ENCODE measurements at regions not wholly inside any gene's neighbourhood (a gene's known extent, or its start where the extent isn't known, plus 50 kb on each side); places are given as distances from the start of the nearest gene placed in this dataset.

GRCh38 chr13:39959497-39960144 lies 304.2 kb downstream of the COG6 start:
- H3K79me2 ChIP-seq (ENCODE audit: insufficient read depth, low read length): no peaks in the 10 kb centered on the region
- peaks cover 26% of the 10 kb centered on the region for H3K4me1 ChIP-seq (ENCODE audit: insufficient read depth, low read length, severe bottlenecking)
- no peak overlapping the region for H3K4me3 ChIP-seq (ENCODE audit: low read depth, low read length, poor library complexity, severe bottlenecking)
- H3K9me3 ChIP-seq (ENCODE audit: low read length): no peaks in the 10 kb centered on the region
- H3K27ac ChIP-seq (ENCODE audit: low read depth, low read length, poor library complexity, severe bottlenecking): no peak overlapping the region
- no peaks in the 10 kb centered on the region for H3K27me3 ChIP-seq (ENCODE audit: insufficient read depth, low read length)
- no peak for TF ChIP-seq EZH2 (IDR thresholded peaks at IDR 0.05; ENCODE audit: borderline replicate concordance, low read length)
- TF ChIP-seq CTCF (IDR thresholded peaks at IDR 0.05; ENCODE audit: low read length): no peak
- H3F3A ChIP-seq (ENCODE audit: insufficient read depth, low read length): no peaks in the 10 kb centered on the region
- no peak overlapping the region for H3K4me2 ChIP-seq (ENCODE audit: low read length)
- no peak overlapping the region for H3K9ac ChIP-seq (ENCODE audit: low read length)
- H3K36me3 ChIP-seq (ENCODE audit: insufficient read depth, low read length): no peaks in the 10 kb centered on the region
- H2AFZ ChIP-seq (ENCODE audit: low read length): no peak overlapping the region
- H3K9me2 ChIP-seq (ENCODE audit: low read depth, low read length): no peaks in the 10 kb centered on the region
- H4K20me1 ChIP-seq (ENCODE audit: insufficient read depth, low read length): no peaks in the 10 kb centered on the region

DNA sequence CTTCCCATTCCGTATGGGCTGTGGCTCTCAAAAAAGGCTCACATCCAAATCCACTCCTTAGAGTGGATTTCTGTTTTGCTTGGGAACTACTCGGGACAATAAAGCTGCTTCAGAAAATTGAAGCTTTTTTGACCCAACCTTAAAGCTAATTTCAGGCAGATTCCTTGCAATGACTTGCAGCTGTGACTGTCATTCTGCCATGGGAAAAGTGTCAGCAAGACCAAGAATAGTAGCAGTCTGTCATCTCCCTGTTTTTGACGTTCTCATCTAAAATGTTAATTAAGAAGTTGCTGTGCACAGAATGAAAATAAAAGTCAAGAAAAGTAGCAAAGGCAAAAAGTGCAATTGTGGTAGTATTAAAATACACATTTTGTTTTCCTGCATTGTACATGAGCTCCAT lies 304.7 kb downstream of the COG6 start:
- H3K4me2 ChIP-seq (ENCODE audit: low read length): no peak overlapping the region
- no peaks in the 10 kb centered on the region for H3F3A ChIP-seq (ENCODE audit: insufficient read depth, low read length)
- no peak overlapping the region for H2AFZ ChIP-seq (ENCODE audit: low read length)
- H3K36me3 ChIP-seq (ENCODE audit: insufficient read depth, low read length): no peaks in the 10 kb centered on the region
- H3K4me1 ChIP-seq (ENCODE audit: insufficient read depth, low read length, severe bottlenecking): peaks cover 26% of the 10 kb centered on the region
- H3K79me2 ChIP-seq (ENCODE audit: insufficient read depth, low read length): no peaks in the 10 kb centered on the region
- no peaks in the 10 kb centered on the region for H3K9me3 ChIP-seq (ENCODE audit: low read length)
- no peak overlapping the region for H3K9ac ChIP-seq (ENCODE audit: low read length)
- H3K4me3 ChIP-seq (ENCODE audit: low read depth, low read length, poor library complexity, severe bottlenecking): no peak overlapping the region
- no peaks in the 10 kb centered on the region for H3K9me2 ChIP-seq (ENCODE audit: low read depth, low read length)
- no peaks in the 10 kb centered on the region for H4K20me1 ChIP-seq (ENCODE audit: insufficient read depth, low read length)
- H3K27me3 ChIP-seq (ENCODE audit: insufficient read depth, low read length): no peaks in the 10 kb centered on the region
- H3K27ac ChIP-seq (ENCODE audit: low read depth, low read length, poor library complexity, severe bottlenecking): no peak overlapping the region
- no peak for TF ChIP-seq CTCF (IDR thresholded peaks at IDR 0.05; ENCODE audit: low read length)
- no peak for TF ChIP-seq EZH2 (IDR thresholded peaks at IDR 0.05; ENCODE audit: borderline replicate concordance, low read length)

- Histone ChIP-seq H3K79me2 (ENCODE audit: insufficient read depth, low read length) (no peaks in the 10 kb centered on the region), H3K4me2 (ENCODE audit: low read length) (no peak overlapping the region), H4K20me1 (ENCODE audit: insufficient read depth, low read length) (no peaks in the 10 kb centered on the region), H3F3A (ENCODE audit: insufficient read depth, low read length) (no peaks in the 10 kb centered on the region), H3K9ac (ENCODE audit: low read length) (no peak overlapping the region), H3K9me3 (ENCODE audit: low read length) (no peaks in the 10 kb centered on the region), H2AFZ (ENCODE audit: low read length) (no peak overlapping the region), H3K9me2 (ENCODE audit: low read depth, low read length) (no peaks in the 10 kb centered on the region), H3K27ac (ENCODE audit: low read depth, low read length, poor library complexity, severe bottlenecking) (no peak overlapping the region), H3K27me3 (ENCODE audit: insufficient read depth, low read length) (no peaks in the 10 kb centered on the region), H3K4me1 (ENCODE audit: insufficient read depth, low read length, severe bottlenecking) (peaks cover 25% of the 10 kb centered on the region), H3K36me3 (ENCODE audit: insufficient read depth, low read length) (no peaks in the 10 kb centered on the region), H3K4me3 (ENCODE audit: low read depth, low read length, poor library complexity, severe bottlenecking) (no peak overlapping the region)
- TF ChIP-seq EZH2 (IDR thresholded peaks at IDR 0.05; ENCODE audit: borderline replicate concordance, low read length) (no peak), CTCF (IDR thresholded peaks at IDR 0.05; ENCODE audit: low read length) (no peak)
Observed at GRCh38 chr13:39961036-39961435, 305.6 kb downstream of the COG6 start.
